ENCODE measurements at regions not wholly inside any gene's neighbourhood (a gene's known extent, or its start where the extent isn't known, plus 50 kb on each side); places are given as distances from the start of the nearest gene placed in this dataset.

DNA sequence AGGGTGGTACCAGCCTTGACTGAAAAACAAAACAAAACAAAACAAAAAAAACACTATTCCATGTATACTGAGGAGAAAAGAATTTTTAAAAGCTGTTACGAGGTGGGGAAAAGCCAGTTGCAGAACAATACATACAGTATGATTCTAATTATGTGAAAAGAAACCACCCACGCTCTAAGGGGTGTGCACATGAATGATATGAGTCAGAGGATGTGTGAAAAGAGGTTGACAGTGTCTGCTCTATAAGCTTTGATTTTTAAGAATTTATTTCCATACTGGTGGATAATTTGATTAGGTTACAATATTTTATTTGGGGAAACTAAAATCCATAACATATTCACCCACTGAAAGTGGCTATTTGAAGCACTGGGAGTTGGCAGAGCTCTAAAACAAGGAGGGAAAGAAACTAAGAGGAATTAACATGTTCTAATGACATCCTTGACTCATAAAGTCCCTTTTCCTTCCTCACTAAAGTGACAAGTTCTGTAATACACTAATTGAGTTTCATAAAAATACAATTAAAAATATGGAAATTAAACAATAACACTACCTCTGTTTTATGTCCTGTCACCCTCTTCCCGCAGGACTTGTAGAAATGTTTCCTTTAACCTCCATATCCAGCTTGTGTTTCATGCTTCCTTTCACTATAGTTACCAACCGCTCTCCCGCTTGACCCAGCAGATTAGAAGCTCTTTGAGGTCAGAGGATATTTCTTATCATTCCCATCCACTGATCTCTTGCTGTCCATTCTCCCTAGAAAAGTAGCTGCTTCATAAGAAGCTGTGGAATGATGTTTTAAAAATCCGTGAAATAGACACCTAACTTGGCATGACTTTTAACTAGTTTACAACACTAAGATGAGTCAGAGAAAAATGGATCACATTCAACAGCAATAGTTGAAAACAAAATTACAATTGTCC is 118.6 kb upstream of the CCDC28A start:
- no peak for DNase-seq
- Histone ChIP-seq H3K4me1 (ENCODE audit: insufficient read depth, low read length) (no peaks in the 10 kb centered on the region), H3K9me3 (ENCODE audit: insufficient read depth, low read length, severe bottlenecking) (no peaks in the 10 kb centered on the region), H3K4me3 (ENCODE audit: low read depth in 1 of 2, low read length in 2 of 2) (no peak overlapping the region), H3K36me3 (ENCODE audit: insufficient read depth, low read length) (no peaks in the 10 kb centered on the region), H3K4me2 (ENCODE audit: insufficient read depth, low read length) (no peak overlapping the region), H3K27me3 (ENCODE audit: insufficient read depth, low read length, poor library complexity) (peaks cover 3% of the 10 kb centered on the region), H3K79me2 (ENCODE audit: insufficient read depth, low read length) (no peaks in the 10 kb centered on the region), H3K9ac (ENCODE audit: low read depth, low read length) (no peak overlapping the region), H4K20me1 (ENCODE audit: insufficient read depth, low read length) (no peaks in the 10 kb centered on the region), H2AFZ (ENCODE audit: low read depth, low read length) (no peak overlapping the region), H3K27ac (ENCODE audit: low read length) (no peak overlapping the region)
- TF ChIP-seq, protein P1, sequence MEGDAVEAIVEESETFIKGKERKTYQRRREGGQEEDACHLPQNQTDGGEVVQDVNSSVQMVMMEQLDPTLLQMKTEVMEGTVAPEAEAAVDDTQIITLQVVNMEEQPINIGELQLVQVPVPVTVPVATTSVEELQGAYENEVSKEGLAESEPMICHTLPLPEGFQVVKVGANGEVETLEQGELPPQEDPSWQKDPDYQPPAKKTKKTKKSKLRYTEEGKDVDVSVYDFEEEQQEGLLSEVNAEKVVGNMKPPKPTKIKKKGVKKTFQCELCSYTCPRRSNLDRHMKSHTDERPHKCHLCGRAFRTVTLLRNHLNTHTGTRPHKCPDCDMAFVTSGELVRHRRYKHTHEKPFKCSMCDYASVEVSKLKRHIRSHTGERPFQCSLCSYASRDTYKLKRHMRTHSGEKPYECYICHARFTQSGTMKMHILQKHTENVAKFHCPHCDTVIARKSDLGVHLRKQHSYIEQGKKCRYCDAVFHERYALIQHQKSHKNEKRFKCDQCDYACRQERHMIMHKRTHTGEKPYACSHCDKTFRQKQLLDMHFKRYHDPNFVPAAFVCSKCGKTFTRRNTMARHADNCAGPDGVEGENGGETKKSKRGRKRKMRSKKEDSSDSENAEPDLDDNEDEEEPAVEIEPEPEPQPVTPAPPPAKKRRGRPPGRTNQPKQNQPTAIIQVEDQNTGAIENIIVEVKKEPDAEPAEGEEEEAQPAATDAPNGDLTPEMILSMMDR (IDR thresholded peaks at IDR 0.05; ENCODE audit: borderline replicate concordance, extremely low read depth, low read length, poor library complexity, severe bottlenecking): no peak
- no peak for TF ChIP-seq EZH2 (IDR thresholded peaks at IDR 0.05; ENCODE audit: borderline replicate concordance, low read depth, low read length, severe bottlenecking)
- ATAC-seq (ENCODE audit: insufficient read depth, low read depth): no peak

DNA sequence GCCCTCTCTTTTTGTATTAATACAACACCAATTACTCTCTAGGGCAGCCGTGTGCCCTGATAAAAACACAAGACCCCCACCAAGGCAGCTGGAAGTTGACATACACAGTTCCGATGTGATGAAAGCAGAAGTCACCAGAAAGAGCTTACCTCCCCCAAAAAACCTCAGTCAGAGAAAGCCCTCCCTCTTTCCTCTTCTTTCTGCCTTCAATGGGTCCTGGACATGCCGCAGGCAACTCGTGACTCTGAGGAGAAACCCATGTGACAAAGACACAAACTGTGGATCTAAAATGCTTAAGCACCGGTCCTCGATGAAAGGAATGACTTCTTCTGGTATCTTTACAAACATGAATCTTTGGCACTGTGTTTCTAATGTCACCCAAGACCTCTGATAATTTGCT is 117.7 kb upstream of the CCDC28A start:
- ATAC-seq (ENCODE audit: insufficient read depth, low read depth) (no peak), DNase-seq (no peak)
- Histone ChIP-seq H3K9me3 (ENCODE audit: insufficient read depth, low read length, severe bottlenecking) (no peaks in the 10 kb centered on the region), H3K27me3 (ENCODE audit: insufficient read depth, low read length, poor library complexity) (peaks cover 3% of the 10 kb centered on the region), H3K9ac (ENCODE audit: low read depth, low read length) (no peak overlapping the region), H3K4me1 (ENCODE audit: insufficient read depth, low read length) (no peaks in the 10 kb centered on the region), H3K4me2 (ENCODE audit: insufficient read depth, low read length) (no peak overlapping the region), H4K20me1 (ENCODE audit: insufficient read depth, low read length) (no peaks in the 10 kb centered on the region), H3K27ac (ENCODE audit: low read length) (no peak overlapping the region), H2AFZ (ENCODE audit: low read depth, low read length) (no peak overlapping the region), H3K4me3 (ENCODE audit: low read depth in 1 of 2, low read length in 2 of 2) (no peak overlapping the region), H3K79me2 (ENCODE audit: insufficient read depth, low read length) (no peaks in the 10 kb centered on the region), H3K36me3 (ENCODE audit: insufficient read depth, low read length) (no peaks in the 10 kb centered on the region)
- TF ChIP-seq, protein P1 (IDR thresholded peaks at IDR 0.05; ENCODE audit: borderline replicate concordance, extremely low read depth, low read length, poor library complexity, severe bottlenecking): no peak
- no peak for TF ChIP-seq EZH2 (IDR thresholded peaks at IDR 0.05; ENCODE audit: borderline replicate concordance, low read depth, low read length, severe bottlenecking)

DNA sequence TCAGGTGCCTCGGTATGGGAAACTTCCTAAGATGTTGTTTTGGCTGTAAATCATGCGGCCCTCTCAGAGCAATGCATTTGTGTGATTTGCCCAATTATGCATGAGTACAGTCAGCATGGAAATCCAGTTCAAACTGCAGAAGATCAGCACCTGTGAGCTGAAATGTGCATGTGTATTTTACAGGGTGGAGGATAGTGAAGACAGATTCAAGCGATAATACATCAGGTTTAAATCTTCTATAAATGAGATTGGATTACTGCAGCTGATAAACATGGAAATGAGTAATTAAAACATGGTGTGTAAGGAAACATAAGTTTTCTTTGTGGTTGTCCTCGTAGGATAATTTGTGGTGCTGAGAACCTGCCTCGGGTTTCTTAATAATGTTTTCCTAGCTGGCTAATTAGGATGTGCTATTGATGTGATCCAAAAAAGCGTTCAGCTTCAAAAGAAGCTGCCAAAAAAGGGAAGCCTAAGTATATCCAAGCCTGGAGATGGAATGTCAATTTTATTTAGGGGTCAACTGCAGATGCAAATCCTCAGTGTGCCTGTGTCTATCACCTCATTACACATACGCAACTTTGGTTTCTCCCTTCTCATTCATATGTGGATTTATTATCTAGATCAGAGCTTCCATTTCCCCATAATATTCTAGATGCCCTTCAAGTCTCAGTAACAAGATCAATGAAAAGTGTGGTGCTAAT is 117.1 kb upstream of the CCDC28A start:
- no peak for TF ChIP-seq EZH2 (IDR thresholded peaks at IDR 0.05; ENCODE audit: borderline replicate concordance, low read depth, low read length, severe bottlenecking)
- TF ChIP-seq, protein P1 (IDR thresholded peaks at IDR 0.05; ENCODE audit: borderline replicate concordance, extremely low read depth, low read length, poor library complexity, severe bottlenecking): no peak
- DNase-seq (no peak), ATAC-seq (ENCODE audit: insufficient read depth, low read depth) (no peak)
- no peaks in the 10 kb centered on the region for H3K79me2 ChIP-seq (ENCODE audit: insufficient read depth, low read length)
- H3K27ac ChIP-seq (ENCODE audit: low read length): no peak overlapping the region
- H3K27me3 ChIP-seq (ENCODE audit: insufficient read depth, low read length, poor library complexity): peaks cover 3% of the 10 kb centered on the region
- H3K9me3 ChIP-seq (ENCODE audit: insufficient read depth, low read length, severe bottlenecking): no peaks in the 10 kb centered on the region
- H4K20me1 ChIP-seq (ENCODE audit: insufficient read depth, low read length): no peaks in the 10 kb centered on the region
- H3K36me3 ChIP-seq (ENCODE audit: insufficient read depth, low read length): no peaks in the 10 kb centered on the region
- no peaks in the 10 kb centered on the region for H3K4me1 ChIP-seq (ENCODE audit: insufficient read depth, low read length)
- H3K4me2 ChIP-seq (ENCODE audit: insufficient read depth, low read length): no peak overlapping the region
- no peak overlapping the region for H3K9ac ChIP-seq (ENCODE audit: low read depth, low read length)
- H2AFZ ChIP-seq (ENCODE audit: low read depth, low read length): no peak overlapping the region
- no peak overlapping the region for H3K4me3 ChIP-seq (ENCODE audit: low read depth in 1 of 2, low read length in 2 of 2)

Data from DND-41 (cell line).